Lower leg skin (tissue), 3 donors: ENCODE measurements at regions not wholly inside any gene's neighbourhood (a gene's known extent, or its start where the extent isn't known, plus 50 kb on each side); places are given as distances from the start of the nearest gene placed in this dataset.

ENCODE experiments used
- CTCF ChIP-seq, 3 donors: fragments of 450-650 bp; IDR thresholded peaks; one replicate each; pipeline ENCODE4 v1.5.1; 2016; ENCODE audit warnings: antibody characterized with exemption in 3 of 3, mild to moderate bottlenecking in 3 of 3, moderate library complexity in 2 of 3
- POLR2A ChIP-seq, 2 donors: fragments of 450-650 bp; IDR thresholded peaks; one replicate each; pipeline ENCODE4 v1.6.1; 2016 to 2017; ENCODE audit warnings: antibody characterized with exemption in 2 of 2, mild to moderate bottlenecking in 1 of 2, moderate library complexity in 1 of 2

- TF ChIP-seq CTCF (IDR thresholded peaks at IDR 0.05) (no peak), POLR2A (IDR thresholded peaks at IDR 0.05) (no peak)
Observed at GRCh38 chr2:226467221-226467620, 332.4 kb downstream of the IRS1 start.
